ENCODE measurements at regions not wholly inside any gene's neighbourhood (a gene's known extent, or its start where the extent isn't known, plus 50 kb on each side); places are given as distances from the start of the nearest gene placed in this dataset.

DNA sequence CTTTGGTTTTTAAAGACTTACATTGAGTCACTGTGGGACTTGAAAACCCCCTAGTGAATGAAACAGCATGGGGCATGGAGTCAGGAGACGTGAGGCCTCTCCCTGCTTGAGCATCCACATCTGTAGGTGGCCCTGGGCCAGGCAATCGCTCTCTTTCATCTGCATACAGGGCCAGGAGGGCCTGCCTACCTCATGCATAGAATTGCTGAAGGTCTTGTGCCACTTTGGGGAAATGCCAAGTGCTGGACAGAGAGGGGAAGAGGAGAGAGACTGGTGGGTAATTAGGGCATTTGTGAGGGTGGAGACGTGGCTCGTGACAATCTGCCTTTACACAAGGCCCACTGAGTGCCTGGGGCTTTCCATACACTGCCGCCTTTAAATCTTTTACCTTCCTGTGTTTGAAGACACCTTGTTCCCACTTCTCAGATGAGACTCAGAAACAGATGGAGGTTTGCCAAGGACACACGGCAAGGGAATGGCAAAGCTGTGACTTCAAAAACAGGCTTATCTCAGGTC lies 322.2 kb upstream of the HS6ST1 start:
- H3K36me3 Mint-ChIP-seq: no peaks in the 10 kb centered on the region
- H3K4me3 Mint-ChIP-seq: no peak overlapping the region
- H3K27me3 Mint-ChIP-seq: no peaks in the 10 kb centered on the region
- DNase-seq: no peak
- H3K4me1 Mint-ChIP-seq: no peaks in the 10 kb centered on the region
- H3K9me3 Mint-ChIP-seq: no peaks in the 10 kb centered on the region
- H3K27ac Mint-ChIP-seq: no peak overlapping the region

GRCh38 chr2:128641421-128642080 lies 322.9 kb upstream of the HS6ST1 start:
- no peaks in the 10 kb centered on the region for H3K9me3 Mint-ChIP-seq
- no peak overlapping the region for H3K4me3 Mint-ChIP-seq
- H3K36me3 Mint-ChIP-seq: no peaks in the 10 kb centered on the region
- H3K27me3 Mint-ChIP-seq: no peaks in the 10 kb centered on the region
- no peak overlapping the region for H3K27ac Mint-ChIP-seq
- DNase-seq: no peak
- H3K4me1 Mint-ChIP-seq: no peaks in the 10 kb centered on the region

GRCh38 chr2:128642316-128642715 lies 323.6 kb upstream of the HS6ST1 start:
- Mint-ChIP-seq H3K27ac (no peak overlapping the region), H3K4me1 (no peaks in the 10 kb centered on the region), H3K9me3 (no peaks in the 10 kb centered on the region), H3K36me3 (no peaks in the 10 kb centered on the region), H3K27me3 (no peaks in the 10 kb centered on the region), H3K4me3 (no peak overlapping the region)
- no peak for DNase-seq

DNA sequence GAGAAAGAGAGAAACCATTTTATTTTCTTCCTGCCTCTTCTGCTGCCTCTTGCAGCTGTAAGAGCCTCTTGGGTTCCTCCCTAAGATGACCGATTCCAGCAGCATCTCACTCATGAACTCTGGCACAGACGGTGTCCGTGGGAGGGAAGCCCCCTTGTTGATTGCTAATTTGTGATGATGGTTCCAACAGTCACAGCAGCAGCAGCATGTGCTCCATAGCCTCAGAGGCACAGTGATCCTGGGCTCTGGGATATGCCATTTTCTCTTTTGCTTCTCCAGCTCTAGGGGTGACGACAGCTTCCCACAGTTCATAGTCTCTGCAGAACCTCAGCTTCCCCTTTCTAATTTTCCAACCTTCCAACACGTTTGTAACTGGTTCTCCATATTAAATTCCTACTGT lies 324.2 kb upstream of the HS6ST1 start:
- H3K27me3 Mint-ChIP-seq: no peaks in the 10 kb centered on the region
- H3K9me3 Mint-ChIP-seq: no peaks in the 10 kb centered on the region
- no peaks in the 10 kb centered on the region for H3K36me3 Mint-ChIP-seq
- H3K27ac Mint-ChIP-seq: no peak overlapping the region
- no peaks in the 10 kb centered on the region for H3K4me1 Mint-ChIP-seq
- no peak overlapping the region for H3K4me3 Mint-ChIP-seq
- DNase-seq: no peak

GRCh38 chr2:128643221-128644065 lies 324.8 kb upstream of the HS6ST1 start:
- Mint-ChIP-seq H3K27me3 (no peaks in the 10 kb centered on the region), H3K27ac (no peak overlapping the region), H3K4me3 (no peak overlapping the region), H3K36me3 (no peaks in the 10 kb centered on the region), H3K4me1 (no peaks in the 10 kb centered on the region), H3K9me3 (no peaks in the 10 kb centered on the region)
- DNase-seq: no peak

GRCh38 chr2:128644156-128644555 lies 325.5 kb upstream of the HS6ST1 start:
- no peaks in the 10 kb centered on the region for H3K27me3 Mint-ChIP-seq
- H3K4me3 Mint-ChIP-seq: no peak overlapping the region
- H3K27ac Mint-ChIP-seq: no peak overlapping the region
- DNase-seq: no peak
- no peaks in the 10 kb centered on the region for H3K36me3 Mint-ChIP-seq
- no peaks in the 10 kb centered on the region for H3K4me1 Mint-ChIP-seq
- H3K9me3 Mint-ChIP-seq: no peaks in the 10 kb centered on the region

DNA sequence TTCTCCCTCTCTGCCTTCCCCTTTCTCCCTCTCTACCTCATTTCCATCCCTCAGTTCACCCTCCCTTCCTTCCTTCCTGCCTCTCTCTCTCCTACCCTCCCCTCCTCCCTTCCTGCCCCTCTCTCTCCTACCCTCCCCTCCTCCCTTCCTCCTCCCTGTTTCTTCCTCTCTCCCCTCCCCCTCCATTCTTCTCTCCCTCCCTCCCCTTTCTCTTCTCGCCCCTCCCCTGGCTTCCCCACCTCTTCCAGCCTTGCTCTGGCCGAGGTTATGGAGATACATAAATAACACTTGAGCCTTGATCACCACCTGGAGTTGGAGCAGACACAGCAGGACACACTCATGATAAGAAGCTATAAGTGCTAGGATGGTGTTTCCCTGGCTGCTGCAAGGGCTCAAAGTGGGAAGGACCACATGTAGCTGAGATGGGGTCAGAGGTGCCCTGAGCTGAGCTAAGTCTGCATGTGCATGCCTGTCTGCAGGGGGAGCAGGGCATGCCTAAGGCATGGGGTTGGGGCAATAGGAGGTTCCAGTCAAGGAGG lies 326.1 kb upstream of the HS6ST1 start:
- H3K27me3 Mint-ChIP-seq: no peaks in the 10 kb centered on the region
- H3K4me3 Mint-ChIP-seq: no peak overlapping the region
- no peak for DNase-seq
- H3K4me1 Mint-ChIP-seq: no peaks in the 10 kb centered on the region
- H3K36me3 Mint-ChIP-seq: no peaks in the 10 kb centered on the region
- no peaks in the 10 kb centered on the region for H3K9me3 Mint-ChIP-seq
- no peak overlapping the region for H3K27ac Mint-ChIP-seq

DNA sequence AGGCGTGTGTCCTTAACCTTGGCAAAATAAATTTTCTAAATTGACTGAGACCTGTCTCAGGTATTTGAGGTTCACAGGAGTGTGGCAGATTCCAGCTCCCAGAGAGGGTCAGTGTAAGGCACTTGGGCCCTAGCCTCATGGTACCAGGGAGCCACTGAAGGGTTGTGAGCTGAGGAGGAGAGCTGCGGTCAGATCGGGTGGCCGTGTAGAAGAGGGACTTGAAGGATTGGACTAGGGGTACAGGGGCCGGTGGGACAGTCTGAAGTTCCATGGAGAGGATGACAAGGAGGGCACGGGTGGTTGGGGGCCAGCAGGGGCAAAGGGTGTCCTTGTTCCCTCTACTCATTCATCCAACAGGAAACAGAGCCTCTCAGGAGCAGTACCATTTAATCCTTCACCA lies 327.0 kb upstream of the HS6ST1 start:
- Mint-ChIP-seq H3K9me3 (no peaks in the 10 kb centered on the region), H3K27me3 (no peaks in the 10 kb centered on the region), H3K4me1 (no peaks in the 10 kb centered on the region), H3K4me3 (no peak overlapping the region), H3K36me3 (no peaks in the 10 kb centered on the region), H3K27ac (no peak overlapping the region)
- no peak for DNase-seq

DNA sequence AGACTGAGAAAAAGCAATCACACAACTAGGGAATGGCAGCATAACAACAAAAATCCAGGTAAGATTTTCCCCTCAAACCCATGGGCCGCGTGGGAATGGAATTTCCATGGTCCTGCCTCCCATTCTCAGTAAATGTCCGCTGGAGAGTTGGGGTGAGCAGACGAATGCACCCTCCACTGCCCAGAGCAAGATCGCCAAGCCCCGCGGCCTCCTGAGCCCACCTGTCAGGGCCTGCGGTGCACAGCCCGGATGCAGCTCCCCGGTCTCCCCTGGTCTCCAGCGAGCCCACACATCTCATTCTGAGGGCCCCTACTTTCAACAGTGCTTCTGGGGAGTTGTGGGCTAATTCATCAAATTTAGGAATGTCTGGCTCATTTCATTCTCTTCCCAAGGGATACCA lies 327.4 kb upstream of the HS6ST1 start:
- Mint-ChIP-seq H3K36me3 (no peaks in the 10 kb centered on the region), H3K27me3 (no peaks in the 10 kb centered on the region), H3K4me3 (no peak overlapping the region), H3K4me1 (no peaks in the 10 kb centered on the region), H3K9me3 (no peaks in the 10 kb centered on the region), H3K27ac (no peak overlapping the region)
- DNase-seq: no peak

- no peak for DNase-seq
- H3K9me3 Mint-ChIP-seq: no peaks in the 10 kb centered on the region
- H3K4me3 Mint-ChIP-seq: no peak overlapping the region
- no peaks in the 10 kb centered on the region for H3K27me3 Mint-ChIP-seq
- no peak overlapping the region for H3K27ac Mint-ChIP-seq
- H3K4me1 Mint-ChIP-seq: no peaks in the 10 kb centered on the region
- no peaks in the 10 kb centered on the region for H3K36me3 Mint-ChIP-seq
These were observed 328.0 kb upstream of the HS6ST1 start for GRCh38 chr2:128646691-128647090.

DNA sequence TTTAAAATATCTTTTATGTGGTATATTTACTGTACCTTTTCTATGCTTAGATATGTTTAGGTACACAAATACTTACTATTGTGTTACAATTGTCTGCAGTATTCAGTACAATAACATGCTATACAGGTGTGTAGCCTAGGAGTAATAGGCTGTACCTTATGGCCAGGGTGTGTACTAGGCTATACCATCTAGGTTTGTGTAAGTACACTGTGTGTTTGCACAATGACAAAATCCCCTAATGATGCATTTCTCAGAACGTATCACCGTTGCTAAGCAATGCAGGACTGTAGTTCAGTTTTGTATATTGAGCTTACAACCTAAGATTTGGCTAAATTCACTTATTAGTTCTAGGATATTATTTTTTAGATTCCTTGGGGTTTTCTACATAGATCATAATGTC lies 332.3 kb upstream of the HS6ST1 start:
- Mint-ChIP-seq H3K27me3 (peaks cover 4% of the 10 kb centered on the region), H3K9me3 (no peaks in the 10 kb centered on the region), H3K4me1 (no peaks in the 10 kb centered on the region), H3K4me3 (no peak overlapping the region), H3K36me3 (no peaks in the 10 kb centered on the region), H3K27ac (no peak overlapping the region)
- no peak for DNase-seq

- peaks cover 4% of the 10 kb centered on the region for H3K27me3 Mint-ChIP-seq
- no peaks in the 10 kb centered on the region for H3K4me1 Mint-ChIP-seq
- no peaks in the 10 kb centered on the region for H3K36me3 Mint-ChIP-seq
These were observed 335.7 kb upstream of the HS6ST1 start for GRCh38 chr2:128654408-128654807.

GRCh38 chr2:128660836-128661235 lies 342.2 kb upstream of the HS6ST1 start:
- Mint-ChIP-seq H3K9me3 (peaks cover 2% of the 10 kb centered on the region), H3K4me3 (no peak overlapping the region), H3K4me1 (no peaks in the 10 kb centered on the region), H3K36me3 (no peaks in the 10 kb centered on the region), H3K27ac (no peak overlapping the region), H3K27me3 (no peaks in the 10 kb centered on the region)
- DNase-seq: no peak

More at GRCh38 chr2:128654408-128654807, 335.7 kb upstream of the HS6ST1 start:
- no peak overlapping the region for H3K4me3 Mint-ChIP-seq
- no peak overlapping the region for H3K27ac Mint-ChIP-seq
- peaks cover 2% of the 10 kb centered on the region for H3K9me3 Mint-ChIP-seq
- no peak for DNase-seq

GRCh38 chr2:128661311-128661710 lies 342.6 kb upstream of the HS6ST1 start:
- no peak for DNase-seq
- H3K27ac Mint-ChIP-seq: no peak overlapping the region
- H3K36me3 Mint-ChIP-seq: no peaks in the 10 kb centered on the region
- H3K4me3 Mint-ChIP-seq: no peak overlapping the region
- no peaks in the 10 kb centered on the region for H3K27me3 Mint-ChIP-seq
- H3K9me3 Mint-ChIP-seq: peaks cover 2% of the 10 kb centered on the region
- H3K4me1 Mint-ChIP-seq: no peaks in the 10 kb centered on the region

- H3K4me3 Mint-ChIP-seq: no peak overlapping the region
- no peaks in the 10 kb centered on the region for H3K4me1 Mint-ChIP-seq
- H3K36me3 Mint-ChIP-seq: no peaks in the 10 kb centered on the region
- no peak overlapping the region for H3K27ac Mint-ChIP-seq
- H3K27me3 Mint-ChIP-seq: no peaks in the 10 kb centered on the region
- H3K9me3 Mint-ChIP-seq: peaks cover 2% of the 10 kb centered on the region
- DNase-seq: no peak
These were observed 343.4 kb upstream of the HS6ST1 start for GRCh38 chr2:128662051-128662471.

Measured in activated naive CD8-positive, alpha-beta T cell treated with anti-CD3 and anti-CD28 coated beads for 36 hours (primary cell).